RWPE2 (cell line): ENCODE measurements at regions not wholly inside any gene's neighbourhood (a gene's known extent, or its start where the extent isn't known, plus 50 kb on each side); places are given as distances from the start of the nearest gene placed in this dataset.

Source experiments
- ATAC-seq: fragments of 200-7000 bp; cut with Tn5 transposase; 3 replicates; pipeline ENCODE4 v1.9.1; 2021; ENCODE audit warnings: low read depth
- DNase-seq: peaks from one replicate; pipeline ENCODE4 v3.0.0-alpha.2; 2020; ENCODE audit warnings: low spot score
- H3K27ac ChIP-seq: fragments of 450-650 bp; 2 replicates; pipeline ENCODE4 v1.5.1; 2017; ENCODE audit warnings: mild to moderate bottlenecking; ENCODE audit not compliant: poor library complexity, severe bottlenecking
- H3K27me3 ChIP-seq: fragments of 250-450 bp; sonication (Bioruptor Pico); 2 replicates; pipeline ENCODE4 v1.5.1; 2021; ENCODE audit warnings: mild to moderate bottlenecking, moderate library complexity; ENCODE audit not compliant: insufficient read depth, poor library complexity, severe bottlenecking
- H3K36me3 ChIP-seq: fragments of 250-450 bp; sonication (Bioruptor Pico); 2 replicates; pipeline ENCODE4 v1.5.1; 2020; ENCODE audit warnings: low read depth, mild to moderate bottlenecking, moderate library complexity
- H3K4me1 ChIP-seq: fragments of 250-450 bp; sonication (Bioruptor Pico); 2 replicates; pipeline ENCODE4 v1.5.1; 2021; ENCODE audit warnings: mild to moderate bottlenecking, moderate library complexity; ENCODE audit not compliant: insufficient read depth, poor library complexity, severe bottlenecking
- H3K4me3 ChIP-seq: fragments of 250-450 bp; sonication (Bioruptor Pico); 2 replicates; pipeline ENCODE4 v1.5.1; 2021; ENCODE audit warnings: mild to moderate bottlenecking, moderate library complexity; ENCODE audit not compliant: severe bottlenecking
- H3K9me3 ChIP-seq: fragments of 250-450 bp; sonication (Bioruptor Pico); 2 replicates; pipeline ENCODE4 v1.5.1; 2021; ENCODE audit warnings: mild to moderate bottlenecking, moderate library complexity; ENCODE audit not compliant: severe bottlenecking
- TF ChIP-seq, protein P1 (sequence below): fragments of 450-650 bp; IDR thresholded peaks from one replicate; pipeline ENCODE4 v1.5.1; 2017; ENCODE audit warnings: mild to moderate bottlenecking, moderate library complexity; ENCODE audit not compliant: poor library complexity, severe bottlenecking

DNA sequence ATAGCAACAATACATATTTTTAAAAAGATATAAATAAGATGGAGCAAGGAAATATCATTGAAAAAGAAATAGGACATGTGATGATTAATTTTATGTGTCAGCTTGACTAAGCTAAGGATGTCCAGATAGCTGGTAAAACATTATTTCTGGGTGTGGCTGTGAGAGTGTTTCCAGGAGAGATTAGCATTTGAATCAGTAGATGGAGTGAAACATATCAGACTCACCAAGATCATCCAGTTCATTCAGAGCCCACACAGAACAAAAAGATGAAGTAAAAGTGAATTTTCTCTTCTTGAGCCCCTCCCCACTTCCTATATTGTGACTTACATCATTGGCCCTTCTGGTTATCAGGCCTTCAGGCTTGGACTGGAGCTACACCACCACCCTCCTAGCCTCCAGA, 61.6 kb upstream of the TUSC7 start:
- H3K4me3 ChIP-seq: no peak overlapping the region
- ATAC-seq (no peak), DNase-seq (no peak)
- H3K9me3 ChIP-seq: no peaks in the 10 kb centered on the region
- H3K27ac ChIP-seq: no peak overlapping the region
- H3K27me3 ChIP-seq: peaks cover 11% of the 10 kb centered on the region
- TF ChIP-seq, protein P1, sequence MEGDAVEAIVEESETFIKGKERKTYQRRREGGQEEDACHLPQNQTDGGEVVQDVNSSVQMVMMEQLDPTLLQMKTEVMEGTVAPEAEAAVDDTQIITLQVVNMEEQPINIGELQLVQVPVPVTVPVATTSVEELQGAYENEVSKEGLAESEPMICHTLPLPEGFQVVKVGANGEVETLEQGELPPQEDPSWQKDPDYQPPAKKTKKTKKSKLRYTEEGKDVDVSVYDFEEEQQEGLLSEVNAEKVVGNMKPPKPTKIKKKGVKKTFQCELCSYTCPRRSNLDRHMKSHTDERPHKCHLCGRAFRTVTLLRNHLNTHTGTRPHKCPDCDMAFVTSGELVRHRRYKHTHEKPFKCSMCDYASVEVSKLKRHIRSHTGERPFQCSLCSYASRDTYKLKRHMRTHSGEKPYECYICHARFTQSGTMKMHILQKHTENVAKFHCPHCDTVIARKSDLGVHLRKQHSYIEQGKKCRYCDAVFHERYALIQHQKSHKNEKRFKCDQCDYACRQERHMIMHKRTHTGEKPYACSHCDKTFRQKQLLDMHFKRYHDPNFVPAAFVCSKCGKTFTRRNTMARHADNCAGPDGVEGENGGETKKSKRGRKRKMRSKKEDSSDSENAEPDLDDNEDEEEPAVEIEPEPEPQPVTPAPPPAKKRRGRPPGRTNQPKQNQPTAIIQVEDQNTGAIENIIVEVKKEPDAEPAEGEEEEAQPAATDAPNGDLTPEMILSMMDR: no peak
- H3K36me3 ChIP-seq: no peaks in the 10 kb centered on the region
- no peaks in the 10 kb centered on the region for H3K4me1 ChIP-seq
